HG03558 (cell line): ENCODE measurements at regions not wholly inside any gene's neighbourhood (a gene's known extent, or its start where the extent isn't known, plus 50 kb on each side); places are given as distances from the start of the nearest gene placed in this dataset.

Source experiments
- ATAC-seq: cut with Tn5 transposase; IDR thresholded peaks from one replicate; pipeline ENCODE4 v1.9.1; 2021; ENCODE audit warnings: moderate number of reproducible peaks; ENCODE audit not compliant: unreplicated experiment; ENCODE audit errors: extremely low read depth

DNA sequence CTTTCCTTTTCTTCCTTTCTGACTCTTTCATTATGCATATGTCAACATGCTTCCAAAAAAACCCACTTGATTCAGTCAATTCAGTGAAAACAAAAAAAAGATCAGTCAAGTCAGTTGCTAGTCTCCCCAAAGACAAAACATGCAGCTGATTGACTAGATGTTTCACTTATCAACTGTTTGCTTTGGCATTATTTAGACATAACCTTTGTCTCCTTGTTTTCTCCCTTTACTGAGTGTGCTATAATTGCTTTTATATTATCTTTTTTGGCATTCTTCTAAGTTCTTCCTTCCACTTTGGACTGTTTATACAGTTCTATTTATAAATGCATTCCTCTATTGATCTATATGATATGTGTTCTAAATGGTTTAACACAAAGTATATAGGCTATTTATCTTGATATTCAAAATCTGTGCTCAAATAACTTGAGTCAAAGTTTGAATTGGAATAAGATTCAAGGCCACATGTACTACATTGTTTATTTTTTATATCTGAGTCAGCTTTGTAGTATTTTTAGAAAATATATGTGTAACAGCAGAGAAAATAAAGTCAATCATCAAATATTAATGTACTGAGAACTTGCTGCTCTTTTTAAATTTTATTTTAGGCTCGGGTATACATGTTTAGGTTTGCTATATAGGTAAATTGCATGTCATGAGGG, 260.5 kb downstream of the CENPW start:
- ATAC-seq: no peak

DNA sequence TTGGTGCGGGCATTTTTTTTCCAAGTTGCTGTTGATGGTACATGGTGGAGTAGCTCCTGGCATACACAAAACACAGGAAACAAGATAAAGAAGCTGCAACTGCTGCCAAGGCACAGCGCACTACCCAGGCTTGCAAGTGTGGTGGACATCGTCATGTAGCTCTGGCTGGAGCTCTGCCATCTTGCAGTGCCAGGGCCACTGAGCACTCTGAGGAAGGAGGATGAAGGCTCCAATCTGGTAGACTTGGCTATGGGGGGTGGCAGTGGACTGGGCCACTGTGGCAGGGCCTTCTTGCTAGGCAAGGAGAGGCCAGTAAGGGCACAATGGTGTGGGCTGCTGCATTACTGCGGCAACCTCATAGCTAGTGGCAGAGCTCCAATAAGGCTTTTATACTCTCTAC, 263.5 kb downstream of the CENPW start:
- ATAC-seq: no peak

DNA sequence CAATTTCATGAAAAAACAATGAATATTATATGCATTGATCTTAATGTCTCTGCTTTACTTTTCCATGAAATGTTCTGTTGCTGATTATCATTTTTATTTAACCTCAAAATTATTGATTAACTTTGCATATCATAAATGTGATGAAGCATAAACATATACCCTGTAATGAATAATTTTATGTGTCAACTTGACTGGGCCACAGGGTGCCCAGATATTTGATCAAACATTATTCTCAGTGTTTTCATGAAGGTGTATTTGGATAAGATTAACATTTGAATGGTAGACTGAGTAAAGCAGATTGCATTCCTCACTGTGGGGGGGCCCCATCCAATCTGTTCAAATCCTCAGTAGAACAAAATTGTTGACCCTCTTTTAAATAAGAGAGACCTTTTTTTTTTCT, 265.2 kb downstream of the CENPW start:
- no peak for ATAC-seq

DNA sequence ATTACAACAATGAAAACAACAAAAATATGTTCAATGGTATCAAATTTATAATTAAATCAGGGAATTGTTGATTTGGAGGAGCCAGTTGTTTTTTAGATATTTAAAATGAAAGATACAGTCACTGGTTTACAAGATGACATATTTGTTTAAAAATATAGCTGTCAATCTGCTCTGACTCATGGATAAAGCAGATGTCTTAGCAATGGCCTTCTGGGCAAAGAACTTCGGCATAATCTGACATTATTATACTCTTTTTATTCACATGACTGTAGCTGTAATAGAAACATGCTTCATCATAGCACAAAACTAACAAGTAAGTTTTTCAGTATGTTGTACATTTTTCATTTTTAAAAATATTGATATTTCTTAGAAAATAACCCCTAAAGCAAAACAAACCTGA, 267.4 kb downstream of the CENPW start:
- no peak for ATAC-seq

DNA sequence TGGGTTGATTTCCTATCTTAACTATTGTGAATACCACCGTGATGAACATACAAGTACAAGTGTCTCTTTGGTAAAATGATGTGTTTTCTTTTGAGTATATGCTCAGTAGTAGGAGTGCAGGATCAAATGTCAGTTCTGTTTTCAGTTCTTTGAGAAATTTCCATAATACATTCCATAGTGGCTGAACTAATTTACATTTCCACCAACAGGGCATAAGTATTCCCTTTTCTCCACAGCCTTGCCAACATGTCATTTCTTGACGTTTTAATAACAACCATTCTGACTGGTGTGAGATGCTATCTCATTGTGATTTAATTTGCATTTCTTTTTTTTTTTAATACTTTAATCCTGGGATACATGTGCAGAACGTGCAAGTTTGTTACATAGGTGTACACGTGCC, 268.8 kb downstream of the CENPW start:
- no peak for ATAC-seq

DNA sequence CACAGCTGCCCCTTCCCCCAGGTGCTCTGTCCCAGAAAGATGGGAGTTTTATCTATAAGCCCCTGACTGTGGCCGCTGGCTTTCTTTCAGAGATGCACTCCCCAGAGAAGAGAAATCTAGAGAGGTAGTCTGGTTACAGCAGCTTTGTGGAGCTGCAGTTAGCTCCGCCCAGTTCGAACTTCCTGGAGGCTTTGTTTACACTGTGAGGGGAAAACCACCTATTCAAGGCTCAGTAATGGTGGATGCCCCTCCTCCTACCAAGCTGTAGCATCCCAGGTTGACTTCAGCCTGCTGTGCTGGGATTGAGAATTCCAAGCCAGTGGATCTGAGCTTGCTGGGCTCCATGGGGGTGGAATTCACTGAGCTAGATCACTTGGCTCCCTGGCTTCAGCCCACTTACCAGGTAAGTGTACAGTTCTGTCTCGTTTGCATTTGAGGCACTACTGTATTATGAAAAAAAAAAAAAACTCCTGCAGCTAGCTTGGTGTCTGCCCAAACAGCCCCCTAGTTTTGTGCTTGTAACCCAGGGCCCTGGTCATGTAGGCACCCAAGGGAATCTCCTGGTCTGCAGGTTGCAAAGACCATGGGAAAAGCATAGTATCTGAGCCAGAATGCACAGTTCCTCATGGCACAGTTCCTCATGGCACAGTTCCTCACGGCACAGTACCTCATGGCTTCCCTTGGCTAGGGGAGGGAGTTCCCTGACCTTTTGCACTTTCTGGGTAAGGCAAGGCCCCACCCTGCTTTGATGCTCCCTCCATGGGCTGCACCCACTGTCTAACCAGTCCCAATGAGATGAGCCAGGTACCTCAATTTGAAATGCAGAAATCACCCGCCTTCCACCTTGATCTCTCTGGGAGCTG, 275.0 kb downstream of the CENPW start:
- no peak for ATAC-seq

DNA sequence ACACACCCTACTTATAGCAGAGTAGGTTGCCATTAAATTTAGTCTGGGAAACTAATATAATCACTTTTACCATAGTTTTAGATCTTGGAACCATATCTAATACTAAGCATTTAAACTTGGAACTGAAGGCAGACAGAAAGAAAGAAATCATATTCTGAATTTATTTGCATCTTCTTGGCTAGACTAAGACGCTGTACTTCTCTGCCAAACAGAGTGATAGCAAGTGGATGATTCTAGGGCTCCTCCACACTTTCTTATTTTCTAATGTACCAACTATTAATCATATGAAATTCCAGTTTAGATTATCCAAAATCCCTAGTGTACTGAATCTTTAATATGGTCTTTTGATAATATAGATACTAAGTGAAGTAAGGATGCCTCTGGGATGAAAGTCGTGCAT, 277.0 kb downstream of the CENPW start:
- no peak for ATAC-seq

DNA sequence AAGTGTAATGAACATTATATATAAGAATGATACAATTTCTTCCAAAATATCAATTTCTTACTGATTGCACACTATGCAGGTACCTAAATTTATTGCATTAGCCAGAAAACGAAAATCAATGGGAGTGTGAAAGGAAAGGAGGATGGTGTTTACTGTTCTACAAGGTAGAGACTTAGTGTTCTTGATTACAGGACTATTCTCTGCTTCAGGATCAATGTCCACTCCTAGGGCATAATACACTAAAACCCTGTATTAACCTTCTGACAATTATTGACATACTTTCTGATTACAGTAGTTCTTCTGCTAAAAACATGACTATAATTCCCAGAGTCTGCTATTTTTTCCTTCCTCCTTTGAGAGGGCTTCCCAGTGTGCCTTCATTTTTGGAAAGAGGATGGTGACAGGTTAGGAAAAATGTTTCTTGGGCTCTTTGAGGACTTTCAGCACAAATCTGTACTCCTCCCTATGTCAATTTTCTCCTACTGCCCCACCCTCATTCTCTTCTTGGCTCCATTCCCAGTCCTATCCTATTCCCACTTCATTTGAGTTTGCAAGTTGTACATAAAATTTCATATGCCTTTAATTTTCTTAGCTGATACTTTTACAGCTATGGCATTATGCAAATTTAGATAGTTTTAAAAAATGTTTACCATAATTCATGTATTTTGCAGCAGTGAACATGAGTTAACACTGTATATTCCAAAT, 278.9 kb downstream of the CENPW start:
- no peak for ATAC-seq

DNA sequence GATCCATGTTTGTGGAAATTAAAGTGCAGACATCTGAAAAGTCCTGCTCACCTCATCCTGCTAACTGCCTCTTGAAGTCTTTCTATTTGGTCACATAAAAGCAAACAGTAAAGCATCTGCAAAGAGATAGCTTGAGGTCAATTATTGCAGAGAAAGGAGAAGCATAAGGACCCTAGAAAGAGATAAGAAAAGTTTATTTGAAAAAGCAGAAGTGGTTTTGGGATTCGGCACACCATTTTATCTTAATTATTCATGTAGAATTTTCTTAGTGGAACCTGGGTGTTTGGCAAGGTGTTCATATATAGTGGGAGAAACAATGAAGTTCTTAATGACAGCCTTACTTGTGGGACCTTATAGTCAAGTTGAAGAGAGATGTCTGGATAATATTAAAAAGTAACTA, 280.8 kb downstream of the CENPW start:
- ATAC-seq: no peak

DNA sequence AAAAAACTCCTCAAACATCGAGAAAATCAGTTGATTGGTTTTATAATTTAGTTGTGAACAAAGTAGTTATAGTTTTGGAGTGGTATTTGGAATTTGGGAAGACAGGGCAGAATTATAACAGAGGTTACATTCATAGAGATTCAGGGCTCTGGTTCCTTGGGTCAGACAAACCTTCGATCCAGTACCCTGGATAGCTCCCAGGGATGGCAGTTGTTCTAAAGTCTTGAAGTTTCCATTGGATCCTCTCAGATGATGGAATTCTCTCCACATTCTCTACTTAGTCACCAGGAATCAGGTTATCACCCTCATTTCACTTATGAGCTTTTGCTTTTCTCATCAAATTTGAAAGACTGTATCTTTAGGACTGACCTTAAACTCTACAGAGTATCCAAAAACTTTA, 285.1 kb downstream of the CENPW start:
- no peak for ATAC-seq

DNA sequence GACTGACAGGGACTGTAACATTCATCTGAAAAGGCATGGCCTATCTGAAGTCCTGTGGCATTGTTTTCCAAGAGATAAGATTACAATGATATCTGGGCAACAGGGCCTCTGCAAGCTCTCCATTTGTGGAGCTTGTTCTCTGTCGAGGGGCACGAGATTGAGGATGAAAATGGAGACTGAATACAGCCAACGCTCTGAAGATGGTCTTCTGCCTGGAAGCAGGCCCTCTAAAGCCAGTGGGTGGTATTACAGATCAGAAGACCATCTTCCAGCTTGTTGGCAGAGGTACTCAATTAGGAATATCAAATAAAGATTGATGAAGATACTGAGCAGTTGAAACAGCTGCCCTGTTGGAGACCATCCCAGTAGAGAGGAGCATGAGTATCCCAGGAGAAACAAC, 288.2 kb downstream of the CENPW start:
- ATAC-seq: no peak

DNA sequence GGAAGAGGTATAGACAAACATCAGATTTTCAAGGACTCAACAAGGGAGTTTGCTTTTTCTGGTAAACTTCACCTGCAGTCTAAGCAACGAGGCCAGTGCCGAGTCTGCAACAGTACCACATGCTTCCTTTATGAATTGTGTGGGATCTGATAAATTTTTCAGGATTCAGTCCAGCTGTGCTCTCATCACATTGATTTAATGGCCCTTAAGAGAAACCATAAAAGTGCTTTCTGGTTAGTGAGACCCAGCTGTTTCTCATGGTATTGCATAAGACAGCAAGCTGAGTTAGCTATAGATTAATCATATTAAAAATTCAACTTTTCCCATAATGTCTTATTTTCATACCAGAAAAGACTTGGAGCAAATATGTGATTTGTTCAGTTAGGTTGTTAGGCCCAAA, 291.4 kb downstream of the CENPW start:
- ATAC-seq: no peak

DNA sequence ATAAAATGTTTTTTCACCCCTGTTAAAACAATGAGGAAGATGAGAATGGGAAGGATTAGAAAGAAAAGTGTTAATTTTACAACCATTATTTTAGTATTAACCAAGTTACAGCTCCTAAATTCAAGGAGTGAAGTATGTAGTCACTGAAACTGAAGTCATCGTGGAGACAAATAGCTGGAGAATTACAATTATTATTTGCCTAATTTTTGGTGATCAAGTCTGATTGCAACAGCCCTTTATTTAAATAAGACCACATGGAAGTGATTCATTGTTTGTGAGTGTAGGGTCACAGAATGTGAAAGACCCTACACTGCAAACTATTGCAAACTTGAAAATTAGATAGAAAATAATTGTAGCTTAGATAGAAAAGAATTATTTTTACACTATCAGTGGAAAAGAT, 292.4 kb downstream of the CENPW start:
- ATAC-seq: no peak

DNA sequence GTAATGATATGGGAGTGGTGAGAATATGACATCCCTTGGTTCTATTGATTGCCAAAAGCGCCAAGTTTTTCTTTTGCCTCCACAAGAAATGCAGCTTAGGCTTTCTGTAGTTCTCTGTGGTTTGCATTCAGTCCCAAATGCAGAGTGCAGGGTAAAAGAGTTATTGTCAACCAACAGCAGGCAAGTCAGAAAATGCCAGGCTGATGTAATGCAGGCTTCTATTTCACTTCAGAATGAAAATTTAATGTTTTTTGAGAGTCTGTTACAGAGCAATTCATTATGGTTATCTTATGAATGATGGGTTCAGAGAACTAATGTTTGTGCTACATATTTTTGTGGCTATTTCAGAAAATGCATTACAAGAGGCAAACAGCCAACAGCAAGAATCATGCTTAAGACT, 293.5 kb downstream of the CENPW start:
- ATAC-seq: no peak

DNA sequence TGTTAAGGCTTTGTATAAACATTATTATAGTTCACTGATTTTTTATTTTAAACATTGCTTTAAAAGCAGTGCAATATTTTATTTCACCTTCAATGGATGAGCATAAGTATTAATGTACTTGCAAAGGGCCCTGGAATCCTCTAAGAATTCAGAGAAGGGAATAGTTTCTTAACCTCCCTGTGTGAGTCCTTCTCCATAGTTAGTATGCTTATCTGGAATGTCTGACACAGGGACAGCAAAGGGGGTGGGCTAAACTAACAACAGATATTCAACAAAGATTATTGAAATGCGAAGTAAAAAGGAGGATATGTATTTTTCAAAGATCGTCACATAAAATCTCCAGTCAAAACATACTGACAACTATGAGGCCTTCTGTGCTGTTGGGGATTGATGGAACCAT, 300.4 kb downstream of the CENPW start:
- ATAC-seq: no peak

DNA sequence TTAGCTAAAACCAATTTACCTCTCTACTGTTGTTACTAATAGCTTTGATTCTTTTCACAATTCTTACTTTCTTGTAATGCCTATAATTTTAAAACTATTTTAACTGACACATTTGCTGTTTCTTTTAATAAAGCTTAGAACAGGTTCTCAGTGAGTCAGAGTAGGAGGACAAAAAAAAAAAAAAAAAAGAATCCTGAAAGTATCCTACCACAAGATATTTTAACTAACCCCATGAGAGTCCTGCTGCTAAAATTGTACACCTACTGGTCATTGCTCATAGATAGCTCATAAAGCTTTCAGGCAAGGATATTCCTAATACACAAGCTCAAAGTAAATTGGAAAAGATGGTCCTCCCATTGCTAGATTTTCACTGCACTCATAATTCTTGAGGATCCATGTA, 301.0 kb downstream of the CENPW start:
- ATAC-seq: no peak

DNA sequence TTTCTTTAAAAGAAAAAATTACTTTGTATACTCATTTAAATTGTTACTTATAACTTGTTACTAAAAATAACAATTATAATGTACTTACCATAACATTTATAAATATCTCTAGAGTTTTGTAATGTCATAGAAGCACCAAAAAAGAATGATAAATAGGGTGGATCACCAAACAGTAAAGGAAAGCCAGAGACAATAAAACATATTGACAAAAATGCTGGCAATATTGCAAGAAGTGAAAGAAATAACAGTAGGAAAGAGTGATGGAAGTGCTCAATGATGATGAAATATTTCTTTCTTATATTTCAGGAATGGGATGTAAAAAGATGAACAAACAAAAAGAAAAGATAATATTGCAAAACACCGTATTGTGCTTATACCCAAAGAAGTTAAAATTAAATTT, 301.7 kb downstream of the CENPW start:
- no peak for ATAC-seq

DNA sequence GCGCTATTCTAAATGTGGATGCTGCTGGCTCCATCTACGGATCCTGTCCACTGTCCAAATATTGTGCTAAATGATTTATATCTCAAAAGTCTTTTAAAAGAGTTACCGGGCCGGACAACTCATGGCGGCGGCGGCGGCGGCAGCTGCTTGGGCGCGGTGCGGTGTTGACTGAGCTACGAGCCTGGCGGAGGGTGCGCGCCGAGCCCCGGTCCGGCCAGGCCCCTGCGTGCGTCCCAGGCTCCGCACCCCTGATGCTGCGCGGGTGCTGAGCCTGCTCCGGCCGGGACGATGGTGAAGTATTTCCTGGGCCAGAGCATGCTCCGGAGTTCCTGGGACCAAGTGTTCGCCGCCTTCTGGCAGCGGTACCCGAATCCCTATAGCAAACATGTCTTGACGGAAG, 303.4 kb downstream of the CENPW start:
- no peak for ATAC-seq

DNA sequence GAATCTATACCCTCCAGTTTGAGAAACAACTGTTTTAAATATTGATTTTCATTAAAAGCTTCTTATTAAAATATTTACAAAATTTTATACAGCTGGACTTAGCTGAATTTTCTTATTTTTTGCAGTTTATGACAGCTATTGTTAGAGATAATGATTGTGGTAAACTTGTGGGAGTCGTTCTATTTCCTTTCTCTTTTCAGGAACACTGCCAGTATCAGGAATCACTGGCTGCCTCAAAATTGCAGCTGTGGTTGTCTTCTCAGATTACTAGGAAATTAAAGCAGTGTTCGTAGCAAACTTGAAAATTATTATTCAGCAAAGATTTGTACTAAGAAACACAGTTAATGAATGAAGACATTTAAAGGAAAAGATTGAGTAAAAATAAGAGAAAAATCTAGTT, 311.0 kb downstream of the CENPW start:
- no peak for ATAC-seq

DNA sequence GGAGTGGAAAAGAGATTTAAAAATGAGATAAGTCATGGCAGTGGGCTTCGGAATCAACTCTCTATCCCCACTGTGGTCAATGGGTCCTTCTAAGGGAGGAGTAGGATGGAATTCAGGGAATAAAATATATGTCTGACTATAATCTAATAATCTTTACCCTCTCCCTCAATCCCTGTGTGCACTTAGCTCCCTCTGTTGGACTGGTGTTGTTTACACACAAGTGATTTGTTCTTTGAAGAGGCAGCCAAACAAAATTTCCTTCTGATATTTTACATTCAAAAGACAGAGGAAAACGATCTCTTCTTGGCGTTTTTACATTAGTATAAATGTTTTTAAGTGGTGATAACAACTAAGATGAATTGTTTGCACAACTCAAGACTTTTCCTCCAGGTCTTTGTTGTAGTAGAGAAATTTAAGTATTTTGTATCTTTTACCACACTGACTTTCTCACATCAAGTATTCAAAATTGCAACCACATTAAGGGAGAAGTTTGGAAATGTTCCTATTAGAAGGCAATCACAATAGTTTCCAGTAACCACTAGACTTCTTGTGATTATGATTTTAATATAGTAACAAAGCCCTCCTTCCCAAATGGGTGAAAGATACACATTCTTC, 317.8 kb downstream of the CENPW start:
- ATAC-seq: no peak

DNA sequence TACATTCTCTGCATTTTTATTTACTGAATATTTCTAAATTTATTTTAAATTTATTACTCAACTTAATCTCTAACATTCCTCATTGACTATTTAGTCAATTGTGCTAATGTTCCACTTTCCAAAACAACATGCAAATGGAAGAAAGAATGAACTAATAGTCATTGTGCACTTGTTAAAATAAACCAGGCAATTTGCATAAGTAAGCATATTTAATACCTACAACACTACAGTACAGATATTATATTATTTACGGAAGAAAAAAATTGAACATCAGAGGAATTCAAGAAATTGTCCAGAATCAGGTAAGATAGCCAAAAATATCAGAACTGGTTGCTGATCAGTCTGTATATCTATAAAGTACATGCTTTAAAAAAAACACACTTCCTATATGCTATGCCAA, 320.5 kb downstream of the CENPW start:
- no peak for ATAC-seq
